ENCODE measurements at regions not wholly inside any gene's neighbourhood (a gene's known extent, or its start where the extent isn't known, plus 50 kb on each side); places are given as distances from the start of the nearest gene placed in this dataset.
"Not testable (repeated sequence)": the region's sequence is repeated elsewhere in the genome, so short reads cannot be mapped to it uniquely, and the experiment has no call there.

DNA sequence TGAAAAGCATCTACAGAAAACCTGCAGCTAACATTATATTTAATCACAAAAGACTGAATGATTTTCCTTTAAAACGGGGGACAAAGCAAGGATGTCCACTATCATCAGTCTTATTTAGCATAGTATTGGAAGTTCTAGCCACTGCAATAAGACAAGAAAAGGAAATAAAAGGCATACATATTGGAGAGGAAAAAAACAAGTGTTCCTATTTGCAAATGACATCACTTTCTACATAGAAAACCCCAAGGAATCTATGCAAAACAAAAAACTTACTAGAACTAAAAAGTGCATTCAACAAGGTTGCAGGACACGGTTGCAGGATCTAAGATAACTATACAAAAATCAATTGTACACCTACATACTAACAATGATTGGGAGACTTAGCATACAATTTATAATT is 101.6 kb upstream of the MEF2A start:
- no peak for DNase-seq

DNA sequence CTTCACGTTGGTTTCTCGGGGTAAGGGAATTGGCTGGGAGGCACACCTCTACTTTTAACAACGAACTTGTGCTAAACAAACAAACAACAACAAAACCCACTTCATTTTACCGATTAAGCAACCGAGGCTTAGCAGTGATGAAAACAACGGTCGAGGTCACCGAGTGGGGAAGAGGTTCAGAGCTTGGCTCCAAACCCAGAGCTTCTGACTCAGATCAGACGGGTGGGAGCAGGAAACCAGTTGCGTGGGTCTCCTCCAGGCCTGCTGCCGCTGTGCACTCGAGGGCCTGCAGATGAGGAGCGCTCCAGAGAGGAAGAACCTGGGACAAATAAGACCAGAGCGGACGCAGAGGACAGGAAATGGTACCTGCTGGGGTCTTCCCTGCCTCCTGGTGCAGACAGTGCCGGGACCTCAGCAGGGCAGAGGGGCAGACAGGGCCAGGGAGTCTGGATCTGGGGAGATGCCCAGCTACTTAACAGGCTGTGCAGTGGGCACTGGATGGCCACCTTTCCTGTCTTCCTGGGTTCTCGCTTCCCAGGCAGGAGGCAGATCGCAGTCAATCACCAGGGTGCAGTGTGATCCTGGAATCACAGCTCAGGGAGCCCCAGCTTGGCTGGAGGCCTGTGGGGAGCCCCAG is 99.0 kb upstream of the MEF2A start:
- DNase-seq, result peak; percentile 70 to 84 (median 77)

DNA sequence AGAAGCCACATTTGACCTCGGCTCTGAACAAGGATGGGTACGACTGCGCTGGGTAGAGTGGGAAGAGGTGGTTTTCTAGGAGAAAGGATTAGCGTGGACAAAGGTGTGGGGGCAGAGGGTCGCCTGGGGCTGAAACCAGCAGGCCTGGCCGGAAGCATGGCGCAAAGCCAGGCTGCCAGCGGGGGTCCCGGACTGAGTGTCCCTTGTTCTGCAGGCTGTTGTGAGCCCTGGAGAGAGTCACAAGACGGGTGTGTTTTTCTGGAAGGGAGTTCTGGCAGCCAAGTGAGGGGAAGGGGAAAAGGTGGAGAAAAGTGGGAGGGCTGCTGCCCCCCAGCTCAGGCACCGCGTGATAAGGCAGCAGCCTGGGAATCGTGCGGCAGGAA is 98.5 kb upstream of the MEF2A start:
- no peak for DNase-seq

DNA sequence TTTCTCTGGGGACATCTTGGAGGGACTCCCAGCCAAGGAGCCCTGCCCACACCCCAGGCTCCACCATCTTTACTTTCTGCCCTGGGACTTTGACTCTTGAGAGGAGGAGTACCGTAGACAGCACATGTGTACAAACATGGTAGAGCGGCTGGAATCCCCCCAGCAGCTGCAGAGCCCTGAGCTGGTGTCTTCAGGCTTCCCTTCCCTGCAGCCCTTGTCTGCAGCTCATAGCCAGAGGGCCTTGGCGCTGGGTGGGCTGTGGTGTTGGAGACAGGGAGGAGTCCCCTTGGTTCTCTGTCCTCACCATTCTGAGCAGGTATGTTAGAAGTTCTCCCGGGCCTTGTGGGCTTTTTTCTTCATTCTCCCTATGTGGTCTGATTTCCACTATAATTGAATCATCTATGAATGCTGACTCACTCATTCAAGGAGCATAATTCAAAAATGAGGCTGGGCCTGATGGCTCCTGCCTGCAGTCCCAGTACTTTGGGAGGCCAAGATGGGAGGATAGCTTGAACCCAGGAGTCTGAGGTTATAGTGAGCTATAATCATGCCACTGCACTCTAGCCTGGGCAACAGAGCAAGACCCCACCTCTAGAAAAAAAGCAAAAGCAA is 97.8 kb upstream of the MEF2A start:
- DNase-seq, result no peak

DNA sequence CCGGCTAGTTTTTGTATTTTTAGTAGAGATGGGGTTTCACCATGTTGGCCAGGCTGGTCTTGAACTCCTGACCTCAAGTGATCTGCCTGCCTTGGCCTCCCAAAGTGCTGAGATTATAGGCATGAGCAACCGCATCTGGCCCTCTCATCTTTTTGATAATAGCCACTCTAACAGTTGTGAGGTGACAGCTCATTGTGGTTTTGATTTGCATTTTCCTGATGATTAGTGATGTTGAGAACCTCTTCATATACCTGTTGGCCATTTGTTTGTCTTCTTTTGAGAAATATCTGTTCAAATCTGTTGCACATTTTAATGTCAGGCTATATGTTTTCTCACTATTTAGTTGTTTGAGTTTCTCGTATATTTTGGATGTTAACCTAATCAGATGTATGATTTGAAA is 95.6 kb upstream of the MEF2A start:
- not testable (repeated sequence) for DNase-seq

DNA sequence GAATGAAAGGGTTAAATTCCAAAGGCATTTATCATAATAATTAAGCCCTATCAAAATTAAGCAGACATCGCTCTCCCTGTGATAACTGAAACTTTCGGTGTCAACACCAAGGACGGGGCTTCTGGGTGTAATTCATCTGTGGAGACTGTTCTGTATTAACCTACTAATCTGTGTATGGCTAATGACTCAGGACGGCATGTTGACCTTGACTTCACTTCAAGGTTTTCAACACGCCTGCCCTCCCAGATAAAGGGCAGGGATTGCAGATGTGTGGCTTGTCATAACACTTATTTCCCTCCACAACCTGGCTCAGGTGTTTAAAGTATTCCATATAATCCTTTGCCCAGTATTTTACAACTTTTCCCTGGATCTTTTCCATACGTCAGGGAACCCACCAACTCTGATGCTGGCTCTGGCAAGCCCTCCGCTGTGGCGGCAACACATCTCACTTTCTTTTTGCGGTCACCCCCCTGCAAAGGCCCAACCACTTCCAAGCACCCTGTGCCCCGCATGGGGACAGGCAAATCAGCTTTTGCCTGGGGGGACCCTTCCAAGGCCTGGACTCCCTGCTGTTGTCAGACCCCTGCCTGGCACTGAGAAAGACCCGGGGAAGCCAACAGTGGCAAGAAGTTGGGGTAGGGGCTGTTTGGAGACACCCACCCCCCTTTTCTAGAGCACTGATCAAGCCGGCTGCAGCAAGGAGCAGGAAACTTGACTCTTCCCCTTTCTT is 93.2 kb upstream of the MEF2A start:
- DNase-seq, result no peak

DNA sequence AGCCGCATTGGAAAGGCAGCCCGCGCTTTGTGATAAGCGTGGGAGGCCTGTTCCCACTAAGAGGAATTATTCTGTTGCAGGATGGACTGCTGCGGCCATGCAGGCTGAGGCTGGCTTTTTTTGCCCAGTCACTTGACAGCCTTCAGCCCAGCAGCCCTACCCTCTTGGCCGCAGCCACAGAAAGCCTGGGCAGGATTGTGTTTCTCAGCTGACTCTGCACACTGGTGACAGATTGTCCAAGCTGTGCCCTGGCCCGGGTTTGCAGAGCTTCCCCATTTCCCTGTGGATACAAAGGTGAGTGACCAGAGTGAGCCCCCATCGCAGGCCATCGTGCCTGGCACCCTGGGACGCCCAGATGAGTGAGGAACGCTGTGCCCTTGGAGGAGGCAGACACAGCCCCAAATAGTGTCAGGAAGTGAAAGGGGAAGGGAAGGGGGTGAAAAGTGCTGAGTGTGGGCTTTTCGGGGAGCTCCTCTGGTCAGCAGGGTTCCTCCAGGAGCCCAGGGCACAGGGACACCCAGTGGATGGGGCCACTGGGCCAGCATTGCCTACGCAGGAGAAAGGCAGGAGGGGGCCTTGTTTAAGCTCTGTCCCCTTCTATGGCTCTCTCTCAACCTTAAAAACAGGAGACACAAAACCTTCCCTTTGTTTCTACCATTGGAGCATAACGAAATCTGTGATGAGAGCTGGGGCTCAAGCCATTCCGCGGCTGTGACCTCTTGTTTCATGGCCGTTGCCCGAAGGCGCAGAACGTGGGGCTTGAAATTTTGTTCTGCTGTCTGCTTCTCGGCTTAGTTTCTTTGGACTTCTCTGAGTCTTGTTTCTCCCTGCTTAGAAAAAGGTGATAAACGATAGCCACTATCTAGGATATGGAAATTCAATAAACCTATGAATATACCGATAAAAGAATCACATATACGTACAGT is 91.5 kb upstream of the MEF2A start:
- peak; percentile 76 to 94 (median 84) for DNase-seq

DNA sequence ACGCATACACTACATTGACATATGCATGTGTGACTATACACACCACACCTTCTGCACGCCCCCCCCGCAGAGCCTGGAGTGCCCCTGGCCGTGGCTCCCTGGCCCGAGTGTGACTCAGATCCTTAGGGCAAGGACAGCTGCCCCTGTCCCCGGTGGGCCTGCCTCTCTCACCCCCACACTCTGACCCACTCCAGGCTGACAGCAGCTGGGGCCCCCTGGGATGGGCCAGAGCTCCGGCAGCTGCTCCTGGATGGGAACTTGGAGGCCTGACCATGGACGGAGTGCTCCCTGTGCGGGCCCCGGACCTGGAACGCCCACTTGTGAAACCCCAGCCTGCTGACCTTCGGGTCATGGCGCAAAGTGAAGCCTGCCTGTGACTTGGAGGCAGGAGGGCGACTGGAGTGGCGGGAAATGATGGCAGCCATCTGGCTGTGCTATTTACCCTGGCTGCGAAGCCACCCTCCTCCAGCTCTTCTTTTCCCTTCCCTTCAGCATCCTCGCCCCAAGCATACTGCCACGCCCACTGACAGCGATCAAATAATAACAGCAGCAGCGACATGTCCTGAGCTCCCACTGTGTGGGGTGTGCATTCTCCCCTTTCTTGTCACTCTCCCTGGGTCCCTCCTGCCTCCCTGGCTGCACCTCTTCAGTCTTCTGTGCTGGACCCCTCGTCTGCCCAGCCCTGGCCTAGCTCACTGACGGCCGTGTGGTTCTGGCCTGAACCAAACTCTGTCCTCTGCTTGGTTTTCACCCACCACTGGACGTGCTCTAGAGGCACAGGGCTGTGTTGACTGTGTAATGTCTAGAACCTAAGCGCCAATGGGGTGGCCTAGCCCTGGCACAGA is 90.7 kb upstream of the MEF2A start:
- no peak for DNase-seq

DNA sequence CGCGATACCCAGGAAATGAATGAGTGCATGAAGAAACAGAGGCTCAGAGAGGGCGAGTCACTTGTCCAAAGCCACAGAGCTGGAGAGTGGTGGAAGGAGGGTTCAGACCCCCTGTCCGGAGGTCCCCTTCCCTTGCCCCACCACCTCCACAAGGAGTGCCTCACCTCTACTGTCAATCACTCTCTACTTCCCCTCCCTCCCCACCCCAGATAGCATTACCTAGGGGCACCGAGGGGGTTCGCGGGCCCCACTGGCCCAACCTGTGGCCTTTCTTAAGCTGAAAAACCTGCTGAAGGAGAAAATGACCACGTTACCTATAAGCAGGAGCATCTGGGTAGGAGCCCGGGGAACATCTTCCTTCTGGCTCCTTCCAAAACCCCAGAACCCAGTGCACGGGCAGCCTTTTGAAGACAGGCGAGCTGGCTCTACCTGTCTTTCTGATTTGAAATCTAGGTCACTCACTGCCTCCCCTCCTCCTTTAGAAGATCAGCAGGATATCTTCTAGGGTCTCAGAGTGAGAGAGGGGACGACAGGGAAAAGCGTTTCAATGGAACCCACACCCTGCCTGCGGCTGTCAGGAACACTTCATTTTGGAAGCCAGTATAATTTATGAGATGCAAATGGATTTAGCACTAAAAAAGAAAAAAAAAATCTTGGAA is 89.9 kb upstream of the MEF2A start:
- DNase-seq, result no peak

DNA sequence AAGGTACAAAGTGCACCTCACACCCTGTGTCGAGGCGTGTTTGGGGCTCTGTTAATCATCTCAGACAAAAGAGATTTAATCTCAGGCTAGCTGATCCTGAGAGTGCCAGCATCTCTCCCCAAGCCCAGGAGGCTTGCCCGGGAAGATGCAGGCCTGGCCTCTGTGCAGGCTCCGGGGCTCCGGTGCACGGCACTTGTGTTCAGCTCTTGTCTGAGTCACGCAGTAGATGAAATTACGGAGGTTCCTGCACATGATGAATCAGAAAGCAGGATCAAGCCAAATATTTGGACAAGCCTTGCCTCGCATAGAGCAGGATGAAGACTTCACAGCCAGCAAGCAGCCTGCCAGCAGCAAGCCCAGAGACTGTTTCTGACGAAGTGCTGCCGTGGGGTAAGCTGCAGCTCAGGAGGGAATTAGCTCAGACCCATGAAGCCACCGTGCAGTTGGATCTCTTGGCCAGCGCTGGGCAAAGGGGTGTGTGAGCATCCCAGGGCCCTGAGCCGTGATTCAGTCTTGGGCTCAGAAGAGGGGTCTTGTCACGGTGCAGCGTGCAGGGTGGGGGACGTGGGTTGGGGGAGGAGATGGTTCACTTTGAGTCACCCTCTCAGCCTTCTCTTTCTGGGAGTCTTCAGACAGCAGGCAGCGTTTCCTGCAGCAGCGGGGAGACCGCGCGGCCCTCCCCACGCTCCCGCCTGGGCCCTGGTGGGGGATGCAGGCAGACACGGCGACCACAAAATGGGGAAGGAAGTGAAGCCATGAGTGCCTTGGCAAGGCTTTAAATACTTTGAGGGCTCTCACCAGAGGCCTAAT is 89.2 kb upstream of the MEF2A start:
- peak; percentile 81 to 92 (median 90) for DNase-seq

DNA sequence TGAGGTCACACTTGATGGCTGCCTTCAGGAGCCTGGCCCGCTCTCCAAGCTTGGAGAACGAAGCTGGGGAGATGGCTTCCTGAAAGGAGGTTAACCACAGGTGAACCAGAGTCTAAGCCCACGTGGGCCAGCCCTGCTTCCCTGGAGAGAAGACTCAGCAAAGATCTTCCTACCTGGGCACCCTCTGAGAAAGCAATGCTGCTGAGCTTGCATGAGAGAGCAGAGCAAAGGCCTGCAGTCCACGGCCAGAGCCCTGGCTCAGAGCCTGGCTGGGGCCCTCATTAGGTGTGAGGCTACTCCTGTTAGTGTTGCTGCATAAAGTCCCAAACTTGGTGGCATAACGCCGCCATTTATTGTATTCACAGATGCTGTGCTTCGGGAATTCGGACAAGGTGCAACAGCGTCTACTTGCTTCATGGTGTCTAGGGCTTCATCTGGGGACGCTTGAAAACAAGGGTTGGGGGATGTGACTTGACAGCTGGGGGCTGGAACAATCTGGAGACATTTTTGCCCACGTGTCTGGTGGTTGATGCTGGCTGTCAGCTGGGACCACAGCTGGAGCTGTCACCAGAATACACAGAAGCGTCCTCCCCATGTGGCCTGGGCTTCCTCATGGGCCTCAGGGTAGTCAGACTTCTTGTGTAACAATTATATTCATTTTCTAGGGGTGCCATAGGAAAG is 87.9 kb upstream of the MEF2A start:
- DNase-seq, result peak; percentile 61 to 72 (median 70)

DNA sequence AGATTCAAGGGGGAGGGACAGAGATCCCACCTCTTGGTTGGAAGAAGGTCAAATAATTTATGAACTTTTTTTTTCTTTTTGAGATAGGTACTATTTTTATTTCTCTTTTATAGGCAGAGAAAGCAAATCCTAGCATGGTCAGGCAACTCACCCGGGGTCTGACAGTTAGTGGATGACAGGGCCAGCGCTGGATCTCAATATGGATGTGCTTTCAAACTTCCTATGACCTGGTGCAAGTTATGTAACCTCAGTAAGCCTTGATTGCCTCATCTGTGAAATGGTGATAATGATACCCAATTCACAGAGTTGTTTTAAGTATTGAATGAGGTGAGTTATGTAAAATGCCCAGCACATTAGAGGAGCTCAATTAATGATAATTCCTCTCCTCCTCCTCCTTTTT is 86.8 kb upstream of the MEF2A start:
- DNase-seq, result peak; percentile 42 to 68 (median 52)

DNA sequence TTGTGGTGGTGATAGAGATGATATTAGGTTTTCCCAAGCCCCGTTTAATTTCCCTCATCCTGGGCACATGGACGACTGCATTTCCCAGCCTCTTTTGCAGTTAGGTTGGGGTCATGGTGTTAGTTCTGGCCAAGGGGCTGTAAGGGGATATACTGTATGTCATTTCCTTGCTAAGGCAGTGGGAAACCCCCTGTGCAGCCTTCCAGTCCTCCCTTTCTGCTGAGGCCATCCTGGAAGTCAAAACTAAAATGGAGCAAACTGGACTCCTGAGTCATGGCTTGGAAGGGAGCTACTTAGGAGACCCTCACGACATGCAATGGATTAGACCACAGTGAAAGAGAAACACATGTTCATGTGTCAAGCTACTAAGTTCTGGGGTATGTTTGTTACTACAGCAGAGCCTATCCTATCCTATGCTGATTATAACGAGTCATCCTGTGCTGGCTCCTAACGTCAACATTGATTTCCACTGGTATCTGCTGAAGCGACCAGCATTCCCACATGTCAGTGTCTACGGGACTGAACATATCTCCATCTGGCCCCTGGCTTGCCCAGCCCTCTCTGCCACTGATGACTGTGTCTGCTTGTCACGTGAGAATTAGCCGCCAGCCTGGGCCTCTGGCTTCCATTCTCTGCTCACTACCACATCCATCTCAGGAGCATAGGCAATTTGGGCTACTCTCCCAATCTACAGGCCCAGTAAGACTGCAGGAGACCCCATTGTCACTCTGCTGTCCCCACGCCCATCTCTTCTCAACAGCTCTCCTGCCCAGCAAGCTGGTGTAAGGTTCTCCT is 85.6 kb upstream of the MEF2A start:
- no peak for DNase-seq

DNA sequence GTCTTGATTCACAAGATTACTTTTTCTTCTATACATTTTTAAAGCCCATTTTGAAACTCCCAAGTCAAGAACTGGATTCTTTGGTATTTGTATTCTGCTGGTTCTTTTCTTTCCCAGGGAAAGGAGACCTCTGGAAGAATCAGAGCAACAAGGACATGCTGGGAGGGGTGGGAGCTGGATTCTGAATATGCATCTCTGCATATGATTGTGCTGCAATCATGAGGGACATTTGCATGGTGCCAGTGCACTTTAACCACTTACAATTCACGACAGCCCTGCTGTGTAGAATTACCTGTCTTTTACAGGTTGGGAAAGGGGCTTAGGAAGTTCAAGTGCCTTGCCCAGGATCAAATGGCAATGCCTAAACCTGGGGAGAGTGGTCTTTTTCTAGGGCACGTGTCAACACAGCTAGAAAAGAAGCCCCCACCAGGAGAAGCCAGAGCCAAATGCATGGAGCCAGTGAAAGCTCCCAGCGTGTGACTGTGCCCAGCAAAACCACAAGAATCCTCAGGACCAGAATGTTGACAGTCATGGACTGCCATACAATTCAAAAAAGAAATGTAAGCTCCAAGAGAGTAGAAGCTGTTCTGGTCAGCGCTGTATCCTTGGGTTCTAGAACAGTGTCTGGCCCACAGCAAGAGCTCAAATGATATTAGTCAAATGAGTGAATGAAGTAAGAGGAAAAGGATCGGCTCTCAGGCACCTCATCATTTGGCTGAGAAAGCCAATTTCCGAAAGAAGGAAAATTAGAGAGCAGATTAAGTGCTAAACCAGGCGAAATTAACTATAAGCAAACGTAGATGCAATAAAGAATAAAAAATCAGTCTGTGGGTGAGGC is 84.5 kb upstream of the MEF2A start:
- DNase-seq, result no peak

DNA sequence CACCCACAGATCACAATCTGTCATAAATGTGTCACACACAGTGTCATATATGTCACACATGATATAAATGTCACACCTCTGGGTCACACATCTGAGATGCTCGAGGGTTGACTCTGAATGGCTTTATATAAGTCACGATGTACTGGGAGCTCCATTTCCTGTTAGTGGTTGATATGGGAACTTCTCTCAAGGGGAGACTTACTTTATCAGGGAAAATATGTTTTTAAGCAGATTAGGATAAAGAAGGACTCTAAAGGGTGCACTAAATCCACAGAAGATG is 83.9 kb upstream of the MEF2A start:
- peak in 1 of 4 experiments; percentile 45 for DNase-seq

DNA sequence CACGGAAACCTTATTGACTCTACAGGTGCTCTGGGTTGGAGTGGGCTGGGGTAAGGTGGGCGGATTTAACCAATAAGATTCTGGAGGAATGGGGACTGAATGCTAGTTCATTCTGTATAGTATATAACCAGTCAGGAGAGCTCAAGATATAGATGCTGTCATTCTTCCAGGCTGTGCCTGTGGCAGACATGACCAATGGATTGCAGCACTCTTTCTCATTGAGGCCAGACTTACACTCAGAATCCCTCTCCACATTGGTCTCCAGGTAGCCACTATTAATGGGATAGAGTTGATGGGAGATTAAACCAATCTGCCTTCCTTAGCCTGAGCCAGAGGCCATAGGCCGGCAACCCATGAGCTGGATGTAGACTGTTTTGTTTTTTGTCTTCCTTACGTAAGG is 82.8 kb upstream of the MEF2A start:
- no peak for DNase-seq

DNA sequence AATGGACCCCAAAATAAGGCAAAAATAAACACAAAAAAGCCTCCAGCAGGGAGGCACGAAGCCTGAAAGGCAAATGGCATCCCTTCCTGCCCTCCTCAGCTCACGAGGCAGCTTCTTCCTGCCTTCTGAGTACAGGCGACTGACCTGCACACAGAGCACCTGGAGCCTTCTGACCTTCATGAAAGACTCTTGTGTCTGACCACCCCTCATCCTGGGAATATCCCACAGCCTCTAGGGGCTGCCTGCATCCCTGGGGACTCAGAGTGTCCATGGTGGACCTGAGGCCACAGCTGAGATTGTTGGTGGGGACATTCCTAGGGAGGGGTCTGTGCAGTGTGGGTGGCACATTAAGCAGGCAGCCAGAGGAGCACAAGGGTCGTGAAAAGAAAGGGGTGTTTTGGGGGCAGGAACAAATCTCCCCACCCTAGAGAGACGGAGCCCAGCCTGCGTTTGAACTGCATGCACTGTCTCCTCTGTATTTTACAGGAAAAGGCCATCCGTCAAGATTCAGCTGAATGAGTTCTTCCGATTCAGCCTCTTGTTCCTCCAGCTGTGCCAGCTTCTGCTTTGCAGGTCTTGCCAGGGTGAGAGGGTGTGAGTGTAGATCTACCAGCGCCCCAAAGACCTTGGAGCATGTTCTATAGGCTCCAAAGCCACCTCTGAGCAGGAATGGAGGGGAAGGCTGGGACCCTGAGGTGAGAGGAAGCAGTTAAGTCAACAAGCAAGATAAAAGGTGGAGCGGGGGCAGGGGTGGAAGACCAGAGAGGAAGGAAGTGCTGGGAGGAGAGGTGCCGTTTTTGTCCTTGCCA is 80.4 kb upstream of the MEF2A start:
- peak; percentile 62 to 79 (median 72) for DNase-seq

Data from suppressor macrophage (primary cell).